Caco-2 (cell line): ENCODE measurements at regions not wholly inside any gene's neighbourhood (a gene's known extent, or its start where the extent isn't known, plus 50 kb on each side); places are given as distances from the start of the nearest gene placed in this dataset.

ENCODE experiments used
- BruUV-seq: library from RNA; stranded (reverse); fragments of 400-500 nt; replicated peaks from 2 replicates; lab custom pipeline; 2021; lab: Mats Ljungman, UMichigan
- CTCF ChIA-PET: fragments of 300-600 bp; sonication (Branson Sonifier 250); formaldehyde crosslinking; loops from one replicate; lab custom pipeline; 2022; ENCODE audit warnings: antibody characterized with exemption; lab: Charles Lee
- POLR2A ChIA-PET: fragments of 300-600 bp; sonication (Branson Sonifier 250); formaldehyde crosslinking; loops from one replicate; lab custom pipeline; 2022; ENCODE audit warnings: antibody characterized with exemption; lab: Charles Lee
- DNase-seq, 2 experiments: peaks; one replicate each; pipeline versions ENCODE4 v3.0.0 to v3.0.0-alpha.2; 2020 to 2022
- H3K27me3 ChIP-seq: replicated peaks from 2 replicates; pipeline ENCODE4 v1.6.0; 2011; ENCODE audit warnings: low read length; ENCODE audit not compliant: control insufficient read depth, insufficient read depth
- H3K36me3 ChIP-seq: 2 replicates; pipeline ENCODE4 v1.5.1; 2011; ENCODE audit warnings: low read length; ENCODE audit not compliant: control insufficient read depth, insufficient read depth
- H3K4me1 ChIP-seq: fragments of 250-450 bp; sonication (Bioruptor Pico); 2 replicates; pipeline ENCODE4 v1.5.1; 2020; ENCODE audit warnings: mild to moderate bottlenecking
- H3K4me3 ChIP-seq: 2 replicates; pipeline ENCODE4 v1.5.1; 2011; ENCODE audit warnings: low read depth, mild to moderate bottlenecking, control low read depth, low read length
- H3K9me3 ChIP-seq: fragments of 250-450 bp; sonication (Bioruptor Pico); 2 replicates; pipeline ENCODE4 v1.5.1; 2020; ENCODE audit warnings: mild to moderate bottlenecking, moderate library complexity
- H3K27ac Mint-ChIP-seq: one replicate; pipeline ENCODE4 v1.8.0; 2022; ENCODE audit warnings: mixed read lengths; ENCODE audit not compliant: unreplicated experiment
- H3K27me3 Mint-ChIP-seq: one replicate; pipeline ENCODE4 v1.8.0; 2022; ENCODE audit warnings: mixed read lengths; ENCODE audit not compliant: insufficient read depth, unreplicated experiment
- H3K36me3 Mint-ChIP-seq: one replicate; pipeline ENCODE4 v1.8.0; 2022; ENCODE audit warnings: mild to moderate bottlenecking, mixed read lengths; ENCODE audit not compliant: insufficient read depth, unreplicated experiment
- H3K4me1 Mint-ChIP-seq: one replicate; pipeline ENCODE4 v1.8.0; 2022; ENCODE audit warnings: low read depth, mixed read lengths; ENCODE audit not compliant: unreplicated experiment
- H3K4me3 Mint-ChIP-seq: one replicate; pipeline ENCODE4 v1.8.0; 2022; ENCODE audit warnings: mild to moderate bottlenecking, moderate library complexity, mixed read lengths; ENCODE audit not compliant: unreplicated experiment
- H3K9me3 Mint-ChIP-seq: one replicate; pipeline ENCODE4 v1.8.0; 2022; ENCODE audit warnings: mixed read lengths; ENCODE audit not compliant: unreplicated experiment
- intact Hi-C: fragments of 100-400 bp; cut with micrococcal nuclease; formaldehyde crosslinking; loops from one replicate; pipeline ENCODE4 v1.10.0; 2022; ENCODE audit not compliant: unreplicated experiment
- TF ChIP-seq, protein P1 (sequence below), 2 experiments: fragments of 200-600 bp in 1 of 2; IDR thresholded peaks; 1 replicate in 1 of 2; 2 replicates in 1 of 2; pipeline versions ENCODE4 v1.5.1 to v1.8.0; 2011 to 2022; ENCODE audit warnings: antibody characterized with exemption in 1 of 2, control low read depth in 1 of 2, inconsistent platforms in 1 of 2, low read depth in 1 of 2, low read length in 1 of 2, mild to moderate bottlenecking in 1 of 2, moderate library complexity in 1 of 2; ENCODE audit not compliant: insufficient read depth in 1 of 2, severe bottlenecking in 1 of 2, unreplicated experiment in 1 of 2

DNA sequence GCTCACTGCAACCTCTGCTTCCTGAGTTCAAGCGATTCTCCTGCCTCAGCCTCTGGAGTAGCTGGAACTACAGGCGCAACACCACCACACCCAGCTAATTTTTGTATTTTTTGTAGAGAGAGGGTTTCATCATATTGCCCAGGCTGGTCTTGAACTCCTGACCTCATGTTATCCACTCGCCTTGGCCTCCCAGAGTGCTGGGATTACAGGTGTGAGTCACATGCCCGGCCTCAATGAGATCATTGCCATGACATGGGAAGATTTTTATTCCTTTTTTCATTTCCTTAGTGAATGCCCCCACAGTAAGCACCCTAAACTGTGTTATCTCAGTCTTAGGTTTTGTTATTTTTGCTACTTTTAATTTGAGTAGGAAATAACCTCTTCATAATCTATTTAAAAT, 977.9 kb downstream of the BRINP3 start:
- TF ChIP-seq, protein P1, sequence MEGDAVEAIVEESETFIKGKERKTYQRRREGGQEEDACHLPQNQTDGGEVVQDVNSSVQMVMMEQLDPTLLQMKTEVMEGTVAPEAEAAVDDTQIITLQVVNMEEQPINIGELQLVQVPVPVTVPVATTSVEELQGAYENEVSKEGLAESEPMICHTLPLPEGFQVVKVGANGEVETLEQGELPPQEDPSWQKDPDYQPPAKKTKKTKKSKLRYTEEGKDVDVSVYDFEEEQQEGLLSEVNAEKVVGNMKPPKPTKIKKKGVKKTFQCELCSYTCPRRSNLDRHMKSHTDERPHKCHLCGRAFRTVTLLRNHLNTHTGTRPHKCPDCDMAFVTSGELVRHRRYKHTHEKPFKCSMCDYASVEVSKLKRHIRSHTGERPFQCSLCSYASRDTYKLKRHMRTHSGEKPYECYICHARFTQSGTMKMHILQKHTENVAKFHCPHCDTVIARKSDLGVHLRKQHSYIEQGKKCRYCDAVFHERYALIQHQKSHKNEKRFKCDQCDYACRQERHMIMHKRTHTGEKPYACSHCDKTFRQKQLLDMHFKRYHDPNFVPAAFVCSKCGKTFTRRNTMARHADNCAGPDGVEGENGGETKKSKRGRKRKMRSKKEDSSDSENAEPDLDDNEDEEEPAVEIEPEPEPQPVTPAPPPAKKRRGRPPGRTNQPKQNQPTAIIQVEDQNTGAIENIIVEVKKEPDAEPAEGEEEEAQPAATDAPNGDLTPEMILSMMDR (IDR thresholded peaks at IDR 0.05; ENCODE audit: insufficient read depth in 1 of 2, low read depth in 1 of 2, low read length in 1 of 2, severe bottlenecking in 1 of 2, unreplicated experiment in 1 of 2) = no peak
- no peak overlapping the region for H3K4me3 Mint-ChIP-seq
- no peak for DNase-seq
- Histone ChIP-seq H3K4me3 (no peak overlapping the region), H3K36me3 (no peaks in the 10 kb centered on the region), H3K9me3 (no peaks in the 10 kb centered on the region), H3K4me1 (no peaks in the 10 kb centered on the region), H3K27me3 (no peaks in the 10 kb centered on the region)
- H3K36me3 Mint-ChIP-seq = no peaks in the 10 kb centered on the region
- H3K4me1 Mint-ChIP-seq = no peaks in the 10 kb centered on the region
- BruUV-seq = no TSS peak
- no peaks in the 10 kb centered on the region for H3K27me3 Mint-ChIP-seq
- CTCF ChIA-PET = no interaction called here
- H3K9me3 Mint-ChIP-seq = no peaks in the 10 kb centered on the region
- intact Hi-C loops = no loop called here
- POLR2A ChIA-PET = no interaction called here
- H3K27ac Mint-ChIP-seq = no peak overlapping the region

DNA sequence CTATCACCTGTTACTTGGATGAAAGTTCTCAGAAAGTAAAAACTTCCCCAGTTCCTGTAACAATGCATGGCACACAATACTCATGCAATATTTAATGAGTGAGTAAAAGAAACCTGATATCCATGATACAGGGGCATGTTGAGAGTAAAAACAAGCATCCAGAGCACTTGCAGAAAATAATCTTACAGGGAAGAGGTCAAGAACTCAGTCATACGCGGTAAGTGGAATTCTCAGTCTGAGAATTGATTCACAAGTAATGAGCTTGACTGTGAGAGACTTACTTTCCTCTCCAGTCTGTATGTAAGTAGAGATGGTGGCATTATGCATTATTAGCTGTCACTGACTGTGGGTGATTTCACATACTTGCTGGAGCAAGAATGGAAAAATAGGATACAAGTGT, 976.9 kb downstream of the BRINP3 start:
- POLR2A ChIA-PET = no interaction called here
- TF ChIP-seq, protein P1 (IDR thresholded peaks at IDR 0.05; ENCODE audit: insufficient read depth in 1 of 2, low read depth in 1 of 2, low read length in 1 of 2, severe bottlenecking in 1 of 2, unreplicated experiment in 1 of 2) = no peak
- CTCF ChIA-PET = no interaction called here
- H3K4me1 Mint-ChIP-seq = no peaks in the 10 kb centered on the region
- H3K9me3 ChIP-seq = no peaks in the 10 kb centered on the region
- H3K9me3 Mint-ChIP-seq = no peaks in the 10 kb centered on the region
- no TSS peak for BruUV-seq
- H3K27ac Mint-ChIP-seq = no peak overlapping the region
- intact Hi-C loops = no loop called here
- H3K4me3 ChIP-seq = no peak overlapping the region
- H3K36me3 Mint-ChIP-seq = no peaks in the 10 kb centered on the region
- no peak overlapping the region for H3K4me3 Mint-ChIP-seq
- no peaks in the 10 kb centered on the region for H3K27me3 Mint-ChIP-seq
- H3K27me3 ChIP-seq = no peaks in the 10 kb centered on the region
- no peaks in the 10 kb centered on the region for H3K36me3 ChIP-seq
- DNase-seq = no peak
- no peaks in the 10 kb centered on the region for H3K4me1 ChIP-seq

GRCh38 chr1:189510827-189511226, 966.8 kb downstream of the BRINP3 start:
- intact Hi-C loops = no loop called here
- no peaks in the 10 kb centered on the region for H3K9me3 ChIP-seq
- 0 out of 2 replicates have a peak, but pooled peaks cover 5% of the 10 kb centered on the region for H3K4me1 ChIP-seq
- no peak overlapping the region for H3K4me3 ChIP-seq
- Mint-ChIP-seq H3K4me3 (no peak overlapping the region), H3K27me3 (no peaks in the 10 kb centered on the region), H3K4me1 (no peaks in the 10 kb centered on the region), H3K36me3 (no peaks in the 10 kb centered on the region), H3K27ac (no peak overlapping the region), H3K9me3 (no peaks in the 10 kb centered on the region)
- DNase-seq = no peak
- H3K36me3 ChIP-seq = no peaks in the 10 kb centered on the region
- BruUV-seq = no TSS peak
- TF ChIP-seq, protein P1 (IDR thresholded peaks at IDR 0.05; ENCODE audit: insufficient read depth in 1 of 2, low read depth in 1 of 2, low read length in 1 of 2, severe bottlenecking in 1 of 2, unreplicated experiment in 1 of 2) = no peak
- ChIA-PET CTCF (no interaction called here), POLR2A (no interaction called here)
- no peaks in the 10 kb centered on the region for H3K27me3 ChIP-seq
